Endothelial cell of umbilical vein (primary cell): ENCODE measurements at regions not wholly inside any gene's neighbourhood (a gene's known extent, or its start where the extent isn't known, plus 50 kb on each side); places are given as distances from the start of the nearest gene placed in this dataset.

Experiments
- EZH2 ChIP-seq: IDR thresholded peaks from 2 replicates; pipeline ENCODE4 v1.6.1; 2012; ENCODE audit warnings: borderline replicate concordance, low read depth, mild to moderate bottlenecking, moderate library complexity, low read length, inconsistent platforms; ENCODE audit not compliant: severe bottlenecking
- JUN ChIP-seq: IDR thresholded peaks from 2 replicates; pipeline ENCODE4 v1.6.1; 2011; ENCODE audit warnings: borderline replicate concordance, low read depth; ENCODE audit not compliant: insufficient read length, insufficient read depth
- POLR2A ChIP-seq: IDR thresholded peaks from 2 replicates; pipeline ENCODE4 v1.6.1; 2012; ENCODE audit warnings: low read depth, mild to moderate bottlenecking, control low read depth, low read length
- TF ChIP-seq, protein P1 (sequence below), 2 donors: IDR thresholded peaks; 1 replicate in 1 of 2; 2 replicates in 1 of 2; pipeline ENCODE4 v1.5.1; 2011; ENCODE audit warnings: low read length in 2 of 2, mild to moderate bottlenecking in 2 of 2, moderate library complexity in 2 of 2, control low read depth in 1 of 2, inconsistent platforms in 1 of 2, low read depth in 1 of 2; ENCODE audit not compliant: insufficient read depth in 1 of 2; ENCODE audit errors: extremely low read depth in 1 of 2
- TF ChIP-seq, protein P2 (sequence below): IDR thresholded peaks from 2 replicates; pipeline ENCODE4 v1.6.1; 2011; ENCODE audit not compliant: insufficient read depth, insufficient read length

DNA sequence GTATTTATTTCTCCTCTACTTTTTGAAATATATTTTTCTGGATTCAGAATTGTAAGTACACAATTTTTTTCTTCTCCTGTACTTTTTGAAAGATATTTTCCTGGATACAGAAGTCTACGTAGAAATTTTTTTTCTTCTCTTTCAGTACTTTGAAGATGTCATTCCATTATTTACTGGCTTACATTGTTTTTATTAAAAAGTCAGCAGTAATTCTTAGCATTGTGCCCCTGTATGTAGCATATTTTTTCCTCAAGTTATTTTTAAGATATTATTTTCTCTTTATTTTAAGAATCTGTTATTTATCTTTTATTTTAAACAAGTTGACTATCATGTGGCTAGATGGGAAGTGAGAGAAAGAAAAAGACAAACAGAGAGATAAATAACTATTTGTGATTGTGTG lies 119.0 kb upstream of the NPSR1 start:
- TF ChIP-seq, protein P1, sequence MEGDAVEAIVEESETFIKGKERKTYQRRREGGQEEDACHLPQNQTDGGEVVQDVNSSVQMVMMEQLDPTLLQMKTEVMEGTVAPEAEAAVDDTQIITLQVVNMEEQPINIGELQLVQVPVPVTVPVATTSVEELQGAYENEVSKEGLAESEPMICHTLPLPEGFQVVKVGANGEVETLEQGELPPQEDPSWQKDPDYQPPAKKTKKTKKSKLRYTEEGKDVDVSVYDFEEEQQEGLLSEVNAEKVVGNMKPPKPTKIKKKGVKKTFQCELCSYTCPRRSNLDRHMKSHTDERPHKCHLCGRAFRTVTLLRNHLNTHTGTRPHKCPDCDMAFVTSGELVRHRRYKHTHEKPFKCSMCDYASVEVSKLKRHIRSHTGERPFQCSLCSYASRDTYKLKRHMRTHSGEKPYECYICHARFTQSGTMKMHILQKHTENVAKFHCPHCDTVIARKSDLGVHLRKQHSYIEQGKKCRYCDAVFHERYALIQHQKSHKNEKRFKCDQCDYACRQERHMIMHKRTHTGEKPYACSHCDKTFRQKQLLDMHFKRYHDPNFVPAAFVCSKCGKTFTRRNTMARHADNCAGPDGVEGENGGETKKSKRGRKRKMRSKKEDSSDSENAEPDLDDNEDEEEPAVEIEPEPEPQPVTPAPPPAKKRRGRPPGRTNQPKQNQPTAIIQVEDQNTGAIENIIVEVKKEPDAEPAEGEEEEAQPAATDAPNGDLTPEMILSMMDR (IDR thresholded peaks at IDR 0.05; ENCODE audit: extremely low read depth in 1 of 2, insufficient read depth in 1 of 2, low read depth in 1 of 2, low read length in 2 of 2) = no peak
- TF ChIP-seq, protein P2, sequence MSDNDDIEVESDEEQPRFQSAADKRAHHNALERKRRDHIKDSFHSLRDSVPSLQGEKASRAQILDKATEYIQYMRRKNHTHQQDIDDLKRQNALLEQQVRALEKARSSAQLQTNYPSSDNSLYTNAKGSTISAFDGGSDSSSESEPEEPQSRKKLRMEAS = no peak
- TF ChIP-seq EZH2 (no peak), POLR2A (no peak), JUN (no peak)
